HG03565 (cell line): ENCODE measurements at regions not wholly inside any gene's neighbourhood (a gene's known extent, or its start where the extent isn't known, plus 50 kb on each side); places are given as distances from the start of the nearest gene placed in this dataset.
A peak's percentile ranks its signal among the peaks of the same experiment; 100 is the strongest.

Experiments used
- ATAC-seq: cut with Tn5 transposase; IDR thresholded peaks from one replicate; pipeline ENCODE4 v1.9.1; 2021; ENCODE audit warnings: mild to moderate bottlenecking, moderate library complexity; ENCODE audit not compliant: unreplicated experiment

DNA sequence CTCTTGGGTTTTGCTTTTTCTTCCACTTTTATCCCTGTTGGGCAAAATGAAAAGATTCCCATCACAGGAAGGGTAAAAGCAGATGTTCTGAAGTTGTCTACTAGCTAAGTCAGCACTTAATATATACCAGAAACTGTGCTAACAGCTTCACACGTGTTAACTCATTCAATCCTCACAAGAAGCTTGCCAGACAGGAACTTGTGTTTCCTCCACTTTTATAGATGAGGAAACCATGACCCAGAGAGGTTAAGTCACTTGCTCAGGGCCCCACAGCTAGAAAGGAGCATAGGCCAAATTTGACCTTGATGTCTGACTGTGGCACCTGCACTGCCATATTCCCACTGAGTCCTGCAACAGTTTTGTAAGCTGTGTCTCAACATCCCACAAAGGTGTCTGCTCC is 76.8 kb upstream of the EPC2 start:
- ATAC-seq = no peak

DNA sequence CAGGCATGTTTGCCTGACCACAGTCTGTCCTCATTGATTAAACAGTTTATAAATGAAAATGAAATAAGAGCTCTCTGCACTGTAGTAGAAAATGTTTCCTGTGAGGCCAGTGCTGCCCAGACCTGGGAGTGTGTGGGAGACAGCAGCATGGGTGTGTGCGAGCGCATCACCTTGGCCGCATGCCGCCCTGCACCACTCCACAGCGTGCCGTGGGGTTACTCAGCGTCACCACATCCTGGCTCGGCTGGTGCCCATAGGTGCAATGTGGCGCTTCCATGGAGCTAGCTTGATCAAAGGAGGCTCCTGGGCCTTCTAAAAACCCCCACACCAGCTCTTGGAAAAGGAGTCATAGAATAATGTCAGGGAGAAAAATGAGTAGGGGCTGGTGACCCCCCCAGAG is 76.0 kb upstream of the EPC2 start:
- no peak for ATAC-seq

DNA sequence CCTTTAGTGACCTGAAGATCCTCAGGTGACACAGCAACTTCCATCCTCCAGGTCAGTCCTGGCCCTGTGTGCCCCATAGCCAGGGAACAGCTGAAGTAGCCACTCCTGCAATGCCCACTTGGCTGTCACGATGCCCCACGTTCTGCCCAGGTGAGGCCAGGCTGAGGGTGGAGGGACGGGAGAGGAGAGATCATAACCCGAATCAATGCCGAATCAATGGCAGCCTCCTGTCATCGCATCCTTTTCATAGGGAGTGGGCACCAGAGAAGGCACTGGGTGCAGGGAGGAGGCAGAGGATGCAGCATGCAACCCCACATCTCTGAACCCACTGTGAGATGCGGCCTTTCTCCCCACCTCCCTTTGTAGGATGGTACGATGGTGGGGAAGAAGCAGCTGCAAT is 75.3 kb upstream of the EPC2 start:
- ATAC-seq = no peak

DNA sequence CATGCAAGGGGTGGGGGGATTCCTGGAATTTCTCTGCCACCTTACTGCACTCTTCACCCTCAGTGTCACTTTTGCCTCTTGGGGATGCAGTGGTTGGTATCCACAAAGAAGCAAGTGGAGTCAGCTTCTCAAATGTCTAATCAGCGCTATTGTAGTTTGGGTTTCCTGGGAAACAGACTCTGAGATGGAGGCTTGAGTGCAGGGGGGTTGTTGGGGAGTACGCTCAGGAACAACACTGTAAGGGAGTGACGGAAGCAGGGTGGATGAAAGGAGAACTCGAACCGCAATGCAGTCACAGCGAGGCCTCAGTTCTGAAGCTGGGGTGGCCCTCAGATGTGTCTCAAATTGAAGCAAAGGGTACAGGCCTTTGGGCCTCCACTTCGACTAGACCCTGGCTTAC is 73.6 kb upstream of the EPC2 start:
- ATAC-seq = no peak

DNA sequence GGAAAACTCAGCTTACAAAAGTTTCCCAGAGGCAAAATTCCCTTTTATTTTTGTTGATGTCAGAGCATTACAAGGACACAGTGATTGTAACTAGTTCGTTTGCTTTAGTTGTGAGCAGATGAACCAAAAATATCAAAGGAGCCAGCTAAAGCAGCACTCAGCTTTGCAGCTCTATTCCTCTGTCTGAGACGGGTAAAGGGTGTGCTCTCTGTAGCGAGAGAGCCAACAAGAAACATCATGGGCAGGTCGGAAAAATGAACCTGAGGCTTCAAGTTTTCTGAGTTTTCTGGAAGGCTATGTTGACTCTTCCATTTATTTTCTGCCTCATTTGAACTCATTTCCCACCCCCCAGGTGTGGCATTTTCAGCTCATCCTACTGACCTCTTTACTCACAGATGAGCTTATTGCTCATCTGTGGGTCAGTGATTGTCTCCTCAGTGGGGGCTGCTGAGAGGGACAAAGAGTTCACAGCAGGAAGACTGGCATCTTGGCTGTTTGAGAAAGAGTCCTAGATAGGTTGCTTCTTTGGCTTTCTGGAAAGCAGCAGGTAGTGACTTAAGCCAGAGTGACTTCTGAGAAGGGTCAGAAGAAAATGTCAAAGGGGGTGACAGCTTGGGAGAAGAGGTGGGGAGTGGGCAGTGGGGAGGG is 66.6 kb upstream of the EPC2 start:
- ATAC-seq = no peak

DNA sequence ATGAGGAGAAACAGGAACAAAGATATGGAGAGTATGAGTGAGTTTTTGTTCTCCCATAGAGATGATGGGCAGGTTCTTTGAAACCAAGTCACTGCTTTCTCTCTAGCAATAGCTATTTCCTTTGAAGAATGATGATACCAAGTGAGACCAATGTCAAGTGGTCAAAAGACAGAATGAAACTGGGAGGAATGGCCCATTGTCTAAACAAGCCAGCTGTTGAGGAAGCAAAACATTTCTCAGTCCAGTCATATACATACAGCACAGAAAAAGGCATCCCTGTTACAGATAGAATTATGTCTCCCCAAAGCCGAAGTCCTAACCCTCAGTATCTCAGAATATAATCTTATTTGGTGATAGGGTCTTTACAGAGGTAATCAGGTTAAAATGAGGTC is 66.1 kb upstream of the EPC2 start:
- peak; percentile 71 for ATAC-seq

DNA sequence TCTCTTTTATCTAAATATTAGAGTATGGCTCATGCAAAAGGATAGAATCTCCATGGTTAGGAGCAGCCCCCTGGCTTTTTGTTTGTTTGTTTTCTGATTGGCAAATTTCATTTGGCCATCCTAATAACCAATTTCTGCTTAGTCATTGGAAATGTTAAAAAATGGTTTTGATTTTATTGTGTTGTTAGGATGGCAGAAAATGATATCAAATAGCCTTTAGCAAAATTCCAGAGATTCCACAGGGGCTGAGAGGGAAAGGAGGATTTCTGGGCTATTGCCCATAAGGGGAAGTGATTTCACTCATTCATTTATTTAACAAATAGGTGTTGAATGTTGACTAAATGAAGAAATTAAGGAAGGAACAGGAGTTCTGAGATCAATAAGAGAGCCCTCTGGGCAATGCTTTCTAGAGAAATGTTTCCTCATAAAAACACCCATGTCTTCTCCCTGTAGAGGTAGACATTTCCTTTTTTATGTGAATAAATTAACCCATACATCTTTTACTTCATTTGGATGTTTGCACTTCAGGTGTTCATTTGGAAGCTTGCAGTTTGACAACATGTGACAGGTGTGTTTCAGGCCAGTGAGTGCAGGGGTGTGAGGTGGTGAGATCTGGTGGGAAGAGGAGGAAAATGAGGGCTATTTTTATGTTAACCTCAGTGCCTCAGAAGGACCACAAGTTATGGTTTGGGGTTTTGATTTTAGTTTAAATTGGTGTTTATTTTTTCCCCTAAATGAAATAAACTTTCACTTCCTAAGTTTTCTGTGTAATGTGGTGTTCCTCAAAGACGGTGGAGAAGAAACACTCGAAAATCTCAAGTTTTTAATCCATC is 61.7 kb upstream of the EPC2 start:
- no peak for ATAC-seq

DNA sequence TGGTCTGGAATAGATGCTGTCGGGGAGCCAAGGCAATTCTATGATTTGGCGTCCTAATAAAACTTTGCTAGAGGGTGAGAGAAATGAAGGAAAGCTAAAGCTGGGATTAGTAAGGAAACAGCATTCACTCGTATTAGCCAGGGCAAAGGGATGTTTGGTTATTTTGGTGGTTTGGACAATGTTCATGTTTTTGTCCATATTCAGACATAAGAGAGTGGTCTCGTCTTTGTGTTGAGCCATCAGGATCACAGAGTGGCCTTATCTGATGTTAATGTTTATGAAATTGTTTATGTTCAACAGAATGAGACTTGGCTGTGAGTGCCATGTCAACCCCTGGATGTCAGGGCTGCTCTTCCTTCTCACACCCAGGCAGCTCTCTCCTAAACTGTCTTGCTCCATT is 58.9 kb upstream of the EPC2 start:
- ATAC-seq = no peak

DNA sequence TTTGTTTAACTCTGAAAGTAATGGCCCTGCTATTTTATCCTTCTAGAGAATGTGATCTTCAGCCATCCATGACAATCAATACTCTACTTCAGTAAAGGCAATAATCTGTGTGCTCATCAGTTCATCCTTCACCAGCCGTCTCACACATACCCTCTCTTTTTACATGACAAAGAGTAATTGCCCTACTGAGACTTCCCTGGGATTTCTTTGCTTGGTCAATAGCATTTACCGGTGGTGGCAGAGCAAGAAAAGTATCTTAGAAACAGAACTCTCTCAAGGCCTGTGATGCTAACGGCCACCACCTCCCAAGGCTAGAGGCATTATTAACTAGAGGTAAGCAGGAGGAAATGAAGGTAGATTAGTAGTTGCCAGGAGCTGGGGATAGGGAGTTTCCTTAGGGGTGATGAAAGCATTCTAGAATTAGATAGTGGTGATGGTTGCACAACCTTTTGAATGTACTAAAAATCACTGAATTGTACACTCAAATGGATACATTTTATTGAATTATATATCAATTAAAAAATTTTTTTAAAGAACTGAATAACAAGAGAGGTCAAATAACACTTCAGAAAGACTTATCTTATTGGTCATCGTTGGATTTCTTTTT is 57.9 kb upstream of the EPC2 start:
- no peak for ATAC-seq

DNA sequence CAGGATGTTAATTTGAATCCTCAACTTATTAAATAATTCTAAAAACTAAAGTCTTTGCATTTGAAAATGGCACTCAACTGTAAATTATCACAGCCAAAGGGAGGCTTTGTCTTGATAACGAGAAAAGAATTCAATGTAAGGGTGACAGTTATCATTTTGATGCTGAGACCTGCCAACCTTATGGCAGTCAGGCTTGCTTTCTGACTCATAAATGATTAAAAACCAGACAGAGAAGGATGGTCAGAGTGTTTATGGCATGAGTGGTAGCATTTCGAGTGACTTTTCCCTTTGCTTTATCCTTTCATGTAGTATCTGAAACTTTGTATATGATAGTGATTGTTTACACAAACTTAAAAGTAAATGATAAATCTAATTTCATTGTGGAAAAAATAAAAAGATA is 53.9 kb upstream of the EPC2 start:
- no peak for ATAC-seq

DNA sequence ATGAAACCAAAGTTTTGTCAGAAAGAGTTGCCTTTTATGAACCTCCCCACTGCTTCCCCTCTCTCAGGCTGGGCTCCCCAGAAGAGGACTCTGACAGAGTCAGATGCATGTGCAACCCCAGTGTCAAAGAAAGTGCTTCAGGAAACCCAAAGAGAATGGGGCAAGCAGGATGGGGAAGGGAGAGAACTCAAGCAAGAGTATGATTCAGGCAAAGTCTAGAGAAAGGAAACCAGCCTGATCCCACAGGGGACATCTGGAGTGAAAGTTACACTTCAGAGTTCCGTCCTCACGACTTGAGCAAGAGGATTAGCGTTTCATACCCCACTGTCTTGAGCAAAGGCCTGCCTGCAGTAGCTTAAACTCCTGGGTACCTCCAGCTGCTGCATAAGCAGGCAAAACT is 51.8 kb upstream of the EPC2 start:
- no peak for ATAC-seq

DNA sequence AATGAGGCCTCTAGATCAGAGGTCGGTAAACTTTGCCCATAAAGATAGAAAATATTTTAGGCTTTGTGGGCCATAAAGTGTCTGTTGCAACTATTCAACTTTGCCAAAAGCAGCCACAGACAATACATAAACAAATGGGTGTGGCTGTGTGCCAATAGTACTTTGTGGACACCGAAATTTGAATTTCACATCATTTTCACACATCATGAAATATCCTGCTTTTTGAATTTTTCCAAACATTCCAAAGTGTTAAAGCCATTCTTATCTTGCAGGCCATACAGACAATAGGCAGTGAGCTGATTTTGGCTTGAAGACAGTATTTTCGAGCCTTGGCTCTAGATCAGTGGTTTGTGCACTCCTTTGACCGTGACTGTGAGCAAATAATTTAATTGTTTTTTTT is 51.1 kb upstream of the EPC2 start:
- no peak for ATAC-seq

DNA sequence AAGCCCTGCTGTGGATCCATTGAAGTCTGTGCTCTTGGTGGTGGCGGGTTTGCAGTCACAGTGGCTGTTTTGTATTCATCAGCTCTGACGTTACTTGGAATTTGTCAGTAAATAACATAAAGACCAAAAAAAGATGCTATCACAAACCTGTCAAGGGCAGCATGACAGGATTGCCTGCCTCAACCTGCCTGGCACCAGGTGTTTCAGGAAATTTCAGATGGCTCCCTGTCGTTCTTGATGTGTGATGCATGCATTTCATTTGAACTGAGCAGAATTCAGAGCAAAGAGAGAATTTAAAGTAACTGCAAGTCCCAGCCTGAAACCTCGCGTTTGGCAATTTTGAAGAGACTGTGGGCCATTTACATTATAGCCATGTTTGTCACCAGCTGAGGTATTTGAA is 50.3 kb upstream of the EPC2 start:
- no peak for ATAC-seq
